Central memory CD8-positive, alpha-beta T cell (primary cell): ENCODE measurements at regions not wholly inside any gene's neighbourhood (a gene's known extent, or its start where the extent isn't known, plus 50 kb on each side); places are given as distances from the start of the nearest gene placed in this dataset.

ENCODE experiments used
- ATAC-seq: fragments of 150-1000 bp; cut with Tn5 transposase; replicated peaks from 2 replicates; pipeline ENCODE4 v1.10.0; 2022; ENCODE audit warnings: mild to moderate bottlenecking, moderate FRiP score, moderate number of reproducible peaks; ENCODE audit not compliant: poor library complexity, severe bottlenecking; ENCODE audit errors: extremely low read depth
- DNase-seq, 2 donors: peaks; one replicate each; pipeline ENCODE4 v3.0.0; 2021; ENCODE audit warnings: low spot score in 2 of 2
- H3K27ac Mint-ChIP-seq: one replicate; pipeline ENCODE4 v1.8.0; 2022; ENCODE audit warnings: low read depth, mild to moderate bottlenecking, moderate library complexity, mixed read lengths
- H3K27me3 Mint-ChIP-seq: one replicate; pipeline ENCODE4 v1.8.0; 2022; ENCODE audit warnings: mixed read lengths
- H3K36me3 Mint-ChIP-seq: one replicate; pipeline ENCODE4 v1.8.0; 2022; ENCODE audit warnings: mild to moderate bottlenecking, moderate library complexity, mixed read lengths; ENCODE audit not compliant: insufficient read depth
- H3K4me1 Mint-ChIP-seq: one replicate; pipeline ENCODE4 v1.8.0; 2022; ENCODE audit warnings: mixed read lengths
- H3K4me3 Mint-ChIP-seq: one replicate; pipeline ENCODE4 v1.8.0; 2022; ENCODE audit warnings: mild to moderate bottlenecking, moderate library complexity, mixed read lengths
- H3K9me3 Mint-ChIP-seq: one replicate; pipeline ENCODE4 v1.8.0; 2022; ENCODE audit warnings: mixed read lengths

- no peak for ATAC-seq
- H3K36me3 Mint-ChIP-seq: peaks cover 1% of the 10 kb centered on the region
- DNase-seq: no peak
- H3K27ac Mint-ChIP-seq: no peak overlapping the region
- H3K27me3 Mint-ChIP-seq: no peaks in the 10 kb centered on the region
- no peaks in the 10 kb centered on the region for H3K4me1 Mint-ChIP-seq
- no peak overlapping the region for H3K4me3 Mint-ChIP-seq
- peaks cover 7% of the 10 kb centered on the region for H3K9me3 Mint-ChIP-seq
These were observed 775.7 kb upstream of the IGFBP3 start for GRCh38 chr7:46696741-46697140.

- H3K36me3 Mint-ChIP-seq: peaks cover 1% of the 10 kb centered on the region
These were observed 774.1 kb upstream of the IGFBP3 start for GRCh38 chr7:46695051-46695708.

GRCh38 chr7:46694058-46694457 lies 773.0 kb upstream of the IGFBP3 start:
- Mint-ChIP-seq H3K4me3 (no peak overlapping the region), H3K36me3 (peaks cover 1% of the 10 kb centered on the region), H3K9me3 (peaks cover 7% of the 10 kb centered on the region), H3K27ac (no peak overlapping the region), H3K4me1 (no peaks in the 10 kb centered on the region), H3K27me3 (no peaks in the 10 kb centered on the region)
- no peak for DNase-seq
- ATAC-seq: no peak

More at GRCh38 chr7:46695051-46695708, 774.1 kb upstream of the IGFBP3 start:
- Mint-ChIP-seq H3K4me3 (no peak overlapping the region), H3K9me3 (peaks cover 7% of the 10 kb centered on the region), H3K27me3 (no peaks in the 10 kb centered on the region), H3K27ac (no peak overlapping the region), H3K4me1 (no peaks in the 10 kb centered on the region)
- DNase-seq (no peak), ATAC-seq (no peak)

- no peak for DNase-seq
- Mint-ChIP-seq H3K4me1 (no peaks in the 10 kb centered on the region), H3K4me3 (no peak overlapping the region), H3K27me3 (no peaks in the 10 kb centered on the region), H3K9me3 (peaks cover 12% of the 10 kb centered on the region), H3K36me3 (no peaks in the 10 kb centered on the region), H3K27ac (no peak overlapping the region)
- no peak for ATAC-seq
These were observed 766.1 kb upstream of the IGFBP3 start for GRCh38 chr7:46687203-46687602.

- DNase-seq (no peak), ATAC-seq (no peak)
- Mint-ChIP-seq H3K4me1 (no peaks in the 10 kb centered on the region), H3K27me3 (no peaks in the 10 kb centered on the region), H3K36me3 (no peaks in the 10 kb centered on the region), H3K27ac (no peak overlapping the region), H3K4me3 (no peak overlapping the region), H3K9me3 (peaks cover 12% of the 10 kb centered on the region)
These were observed 764.0 kb upstream of the IGFBP3 start for GRCh38 chr7:46685051-46685450.

GRCh38 chr7:46682836-46683624 lies 762.0 kb upstream of the IGFBP3 start:
- H3K27me3 Mint-ChIP-seq: no peaks in the 10 kb centered on the region
- H3K4me1 Mint-ChIP-seq: no peaks in the 10 kb centered on the region
- no peaks in the 10 kb centered on the region for H3K36me3 Mint-ChIP-seq
- peaks cover 10% of the 10 kb centered on the region for H3K9me3 Mint-ChIP-seq
- DNase-seq (no peak), ATAC-seq (no peak)
- no peak overlapping the region for H3K27ac Mint-ChIP-seq
- H3K4me3 Mint-ChIP-seq: no peak overlapping the region

GRCh38 chr7:46681865-46682503 lies 760.9 kb upstream of the IGFBP3 start:
- no peak for DNase-seq
- Mint-ChIP-seq H3K9me3 (no peaks in the 10 kb centered on the region), H3K27ac (no peak overlapping the region), H3K4me3 (no peak overlapping the region), H3K27me3 (no peaks in the 10 kb centered on the region), H3K4me1 (no peaks in the 10 kb centered on the region), H3K36me3 (no peaks in the 10 kb centered on the region)
- ATAC-seq: no peak

GRCh38 chr7:46680147-46680546 lies 759.1 kb upstream of the IGFBP3 start:
- no peaks in the 10 kb centered on the region for H3K36me3 Mint-ChIP-seq
- no peaks in the 10 kb centered on the region for H3K27me3 Mint-ChIP-seq
- DNase-seq (no peak), ATAC-seq (no peak)
- H3K4me1 Mint-ChIP-seq: no peaks in the 10 kb centered on the region
- H3K27ac Mint-ChIP-seq: no peak overlapping the region
- no peaks in the 10 kb centered on the region for H3K9me3 Mint-ChIP-seq
- no peak overlapping the region for H3K4me3 Mint-ChIP-seq

- Mint-ChIP-seq H3K27me3 (no peaks in the 10 kb centered on the region), H3K4me3 (no peak overlapping the region), H3K9me3 (no peaks in the 10 kb centered on the region), H3K27ac (no peak overlapping the region), H3K36me3 (no peaks in the 10 kb centered on the region), H3K4me1 (no peaks in the 10 kb centered on the region)
- ATAC-seq: no peak
- DNase-seq: no peak
These were observed 758.6 kb upstream of the IGFBP3 start for GRCh38 chr7:46679671-46680070.

- no peaks in the 10 kb centered on the region for H3K9me3 Mint-ChIP-seq
- DNase-seq (no peak), ATAC-seq (no peak)
- H3K4me3 Mint-ChIP-seq: no peak overlapping the region
- no peak overlapping the region for H3K27ac Mint-ChIP-seq
- no peaks in the 10 kb centered on the region for H3K36me3 Mint-ChIP-seq
- no peaks in the 10 kb centered on the region for H3K27me3 Mint-ChIP-seq
- no peaks in the 10 kb centered on the region for H3K4me1 Mint-ChIP-seq
These were observed 757.3 kb upstream of the IGFBP3 start for GRCh38 chr7:46678421-46678820.

- no peak for DNase-seq
- H3K4me3 Mint-ChIP-seq: no peak overlapping the region
- H3K27me3 Mint-ChIP-seq: no peaks in the 10 kb centered on the region
- H3K27ac Mint-ChIP-seq: no peak overlapping the region
- ATAC-seq: no peak
- H3K9me3 Mint-ChIP-seq: peaks cover 5% of the 10 kb centered on the region
- no peaks in the 10 kb centered on the region for H3K36me3 Mint-ChIP-seq
- no peaks in the 10 kb centered on the region for H3K4me1 Mint-ChIP-seq
These were observed 754.4 kb upstream of the IGFBP3 start for GRCh38 chr7:46675456-46675855.

GRCh38 chr7:46672861-46673260 lies 751.8 kb upstream of the IGFBP3 start:
- H3K4me1 Mint-ChIP-seq: no peaks in the 10 kb centered on the region
- H3K27ac Mint-ChIP-seq: no peak overlapping the region
- no peak for ATAC-seq
- no peak for DNase-seq
- no peak overlapping the region for H3K4me3 Mint-ChIP-seq
- H3K36me3 Mint-ChIP-seq: no peaks in the 10 kb centered on the region
- H3K27me3 Mint-ChIP-seq: no peaks in the 10 kb centered on the region
- peaks cover 5% of the 10 kb centered on the region for H3K9me3 Mint-ChIP-seq
